GM19023 (cell line): ENCODE measurements at regions not wholly inside any gene's neighbourhood (a gene's known extent, or its start where the extent isn't known, plus 50 kb on each side); places are given as distances from the start of the nearest gene placed in this dataset.
"Not testable (repeated sequence)": the region's sequence is repeated elsewhere in the genome, so short reads cannot be mapped to it uniquely, and the experiment has no call there.

Experiments
- ATAC-seq: cut with Tn5 transposase; IDR thresholded peaks from one replicate; pipeline ENCODE4 v1.9.1; 2021; ENCODE audit warnings: mild to moderate bottlenecking, moderate library complexity; ENCODE audit not compliant: unreplicated experiment

DNA sequence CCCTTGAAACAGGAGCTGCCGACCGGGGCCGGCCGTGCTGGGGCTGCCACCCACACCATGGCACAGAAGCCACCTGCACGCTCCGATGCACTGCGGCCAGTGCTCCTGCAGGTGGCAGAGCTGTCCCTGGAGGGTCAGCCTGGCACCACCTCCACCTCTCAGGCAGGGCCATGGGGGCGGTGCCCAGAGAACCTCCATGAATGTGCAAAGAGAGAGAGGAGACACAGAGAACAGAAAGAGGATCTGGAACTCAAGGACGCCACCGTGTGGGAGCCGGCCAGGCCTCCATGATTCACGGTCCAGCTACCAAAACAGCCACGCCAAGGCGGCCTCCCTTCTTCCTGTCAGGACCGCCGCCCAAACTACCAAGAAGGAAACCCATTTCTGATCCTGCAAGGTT, 5397.7 kb upstream of the TPTE start:
- ATAC-seq: not testable (repeated sequence)

DNA sequence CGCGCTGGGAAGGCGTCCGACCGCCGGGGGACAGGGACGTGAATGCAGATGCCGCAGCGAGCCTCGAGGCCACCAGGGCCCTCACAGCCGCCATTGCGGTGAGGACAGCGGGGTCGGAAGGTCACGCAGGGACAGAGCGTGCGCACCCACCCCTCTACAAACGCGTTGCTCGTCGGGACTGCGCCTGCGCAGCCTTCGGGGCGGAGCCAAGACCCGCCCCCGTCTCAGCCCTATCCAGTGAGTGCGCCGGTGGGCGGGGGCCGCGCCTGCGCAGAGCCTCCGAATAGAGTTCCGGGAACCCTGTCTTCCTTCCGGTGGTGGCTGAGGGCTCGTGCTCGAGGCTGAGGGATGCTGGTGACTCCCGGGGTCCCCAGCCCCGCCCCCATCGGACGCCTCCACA, 5393.1 kb upstream of the TPTE start:
- peak; percentile 94 for ATAC-seq

- not testable (repeated sequence) for ATAC-seq
These were observed 5387.6 kb upstream of the TPTE start for GRCh38 chr21:5133824-5134223.

- not testable (repeated sequence) for ATAC-seq
These were observed 5385.0 kb upstream of the TPTE start for GRCh38 chr21:5136406-5136805.

- ATAC-seq: not testable (repeated sequence)
These were observed 5384.4 kb upstream of the TPTE start for GRCh38 chr21:5137006-5137405.

DNA sequence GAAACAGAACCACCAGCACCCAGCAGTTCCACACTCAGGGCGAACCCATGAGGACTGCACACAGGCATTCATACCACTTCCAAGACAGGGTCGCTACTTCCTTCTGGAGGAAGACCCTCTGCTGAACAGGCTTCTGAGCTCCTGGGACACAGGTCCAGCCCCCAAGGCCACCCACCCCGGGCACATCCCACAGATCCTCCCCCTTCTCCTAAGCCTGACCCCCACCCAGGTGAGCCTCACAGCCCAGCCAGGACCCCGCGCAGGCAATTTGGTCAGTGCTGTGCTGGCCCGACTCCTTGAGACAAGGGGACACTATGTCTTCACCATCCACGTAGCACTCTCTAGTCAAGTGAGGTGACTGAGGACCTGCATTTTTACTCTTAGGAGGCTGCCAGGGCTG, 5382.7 kb upstream of the TPTE start:
- ATAC-seq: not testable (repeated sequence)

DNA sequence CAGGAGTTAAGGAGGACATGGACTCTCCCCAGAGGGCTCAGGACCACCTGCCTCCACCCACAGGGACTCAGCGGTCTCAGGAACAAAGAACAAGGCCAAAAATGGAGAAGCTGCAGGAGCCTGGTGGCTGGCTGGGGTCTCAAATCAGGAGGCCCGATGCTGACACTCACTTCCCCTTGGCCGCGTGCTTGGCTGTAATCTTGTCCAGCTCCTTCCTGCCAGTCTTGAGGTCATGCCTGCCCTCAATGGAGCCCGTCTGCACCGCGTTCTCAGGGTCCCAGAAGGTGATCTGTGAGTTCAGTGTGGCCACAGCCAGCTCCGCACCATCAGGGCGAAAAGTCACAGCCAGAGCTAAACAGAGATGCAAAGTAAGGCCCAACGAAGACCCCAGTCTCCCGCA, 5381.9 kb upstream of the TPTE start:
- not testable (repeated sequence) for ATAC-seq

GRCh38 chr21:5143011-5143410, 5378.4 kb upstream of the TPTE start:
- ATAC-seq: not testable (repeated sequence)

- not testable (repeated sequence) for ATAC-seq
These were observed 5376.7 kb upstream of the TPTE start for GRCh38 chr21:5144731-5145130.

GRCh38 chr21:5147685-5148084, 5373.7 kb upstream of the TPTE start:
- ATAC-seq: not testable (repeated sequence)

GRCh38 chr21:5149222-5149621, 5372.2 kb upstream of the TPTE start:
- ATAC-seq: not testable (repeated sequence)

DNA sequence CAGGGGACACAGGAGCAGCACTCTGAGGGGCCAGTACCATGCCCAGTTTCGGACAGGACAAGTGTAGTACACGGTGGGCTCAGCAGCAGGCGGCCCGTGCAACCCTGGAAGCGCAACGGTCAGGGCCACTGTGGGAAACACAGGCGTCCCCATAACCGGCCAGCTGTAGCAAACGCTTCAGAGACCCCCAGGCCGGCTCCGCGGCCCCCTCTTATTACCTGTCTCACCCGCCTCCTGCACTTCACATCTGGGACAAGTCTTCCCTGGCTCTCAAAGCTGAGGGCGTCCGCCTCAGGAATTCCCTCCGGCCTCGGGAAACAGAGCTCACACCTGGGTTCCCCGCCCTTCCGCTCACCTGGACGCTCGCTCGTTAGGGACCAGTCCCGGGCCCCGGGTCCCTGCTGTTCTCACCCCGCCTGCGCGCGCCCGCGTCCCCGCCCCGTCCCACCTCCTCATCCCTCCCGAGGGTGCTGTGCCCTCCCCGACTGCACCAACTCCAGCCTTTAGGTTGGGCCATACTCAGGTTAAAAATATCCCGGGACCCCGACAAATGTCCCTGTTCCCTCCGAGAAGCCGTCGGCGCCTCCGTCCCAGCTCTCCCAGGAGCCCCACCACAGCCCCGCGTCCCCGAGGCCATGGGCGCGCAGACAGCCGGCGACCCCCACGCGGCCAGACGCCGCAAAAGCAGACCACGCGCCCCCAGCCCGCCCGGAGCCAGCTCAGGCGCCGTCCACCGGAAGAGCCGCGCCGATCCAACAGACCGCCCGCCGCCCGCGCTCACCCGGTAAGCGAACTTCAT, 5367.3 kb upstream of the TPTE start:
- ATAC-seq: peak; percentile 14

DNA sequence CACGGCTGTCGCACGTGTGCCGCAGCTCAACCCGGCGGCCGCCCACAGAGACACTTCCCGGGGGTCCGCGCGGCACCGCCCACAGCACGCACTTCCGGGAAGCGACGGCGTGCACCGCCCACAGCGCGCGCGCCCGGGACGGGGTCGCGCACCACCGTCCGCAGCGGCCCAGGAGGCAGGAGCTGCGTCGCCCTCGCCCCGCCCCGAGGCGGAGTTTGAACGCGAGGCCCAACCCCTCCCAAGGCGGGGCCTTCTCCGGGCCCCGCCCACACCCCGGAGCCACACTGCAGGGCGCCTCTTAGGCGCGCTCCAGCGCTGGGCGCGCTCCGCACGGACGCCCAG, 5366.8 kb upstream of the TPTE start:
- ATAC-seq: peak; percentile 85

- not testable (repeated sequence) for ATAC-seq
These were observed 5358.4 kb upstream of the TPTE start for GRCh38 chr21:5162693-5163574.

DNA sequence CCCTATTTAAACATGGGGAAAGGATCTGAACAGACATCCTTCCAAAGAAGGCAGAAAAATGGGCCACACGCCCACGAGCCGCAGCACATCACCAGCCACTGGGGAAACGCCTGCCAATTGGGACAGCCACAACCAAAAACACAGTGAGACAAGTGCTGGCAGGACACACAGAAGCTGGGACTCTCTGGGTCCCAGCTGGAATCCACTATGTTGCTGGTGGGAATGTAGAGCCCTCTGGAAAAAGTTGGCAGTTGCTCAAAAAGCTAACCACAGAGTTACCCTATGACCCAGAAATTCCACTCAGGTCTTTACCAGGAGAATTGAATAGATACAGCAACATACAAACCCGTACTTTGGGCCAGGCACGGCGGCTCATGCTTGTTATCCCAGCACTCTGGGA, 5355.6 kb upstream of the TPTE start:
- ATAC-seq: not testable (repeated sequence)
